HG02938 (cell line): ENCODE measurements at regions not wholly inside any gene's neighbourhood (a gene's known extent, or its start where the extent isn't known, plus 50 kb on each side); places are given as distances from the start of the nearest gene placed in this dataset.

Source experiments
- ATAC-seq: cut with Tn5 transposase; IDR thresholded peaks from one replicate; pipeline ENCODE4 v1.9.1; 2021; ENCODE audit warnings: mild to moderate bottlenecking, moderate library complexity; ENCODE audit not compliant: unreplicated experiment

DNA sequence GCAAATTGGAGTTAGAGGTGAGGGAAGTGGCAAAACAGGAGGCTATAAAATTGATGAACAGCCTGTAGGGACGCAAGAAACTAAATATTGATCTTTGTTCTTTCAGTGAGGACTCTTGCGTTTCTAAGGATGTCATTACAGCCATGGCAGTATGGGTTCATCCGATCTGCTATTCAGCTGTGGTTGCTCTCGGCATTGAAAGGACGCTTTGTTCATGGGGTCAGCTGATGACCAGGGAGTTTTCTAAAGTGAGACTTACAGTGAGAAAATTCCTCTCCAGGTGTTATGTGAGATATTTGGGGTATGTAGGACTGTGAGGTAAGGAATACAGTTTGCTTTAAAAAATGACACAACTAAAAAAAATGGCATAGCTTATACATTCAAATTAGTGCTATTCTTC is 52.7 kb upstream of the PELI1 start:
- ATAC-seq = no peak

DNA sequence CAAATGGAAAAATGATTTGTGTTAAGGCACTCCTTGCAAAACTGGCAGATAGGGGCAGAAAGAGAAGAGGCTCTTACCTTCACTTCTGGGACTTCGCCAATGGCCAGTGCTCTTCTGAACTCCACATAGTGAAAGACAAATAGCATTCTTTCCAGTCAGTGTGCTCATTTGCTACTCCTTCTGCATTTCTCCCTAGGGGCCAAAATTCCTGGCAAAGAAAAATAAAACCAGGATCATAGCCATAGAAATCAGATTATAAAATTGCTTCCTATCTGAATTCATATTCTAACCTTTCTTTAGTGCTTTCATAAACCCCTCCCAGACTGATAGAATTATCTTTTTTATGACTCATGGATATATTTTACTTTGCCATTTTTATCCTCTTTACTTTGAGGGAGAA is 56.9 kb upstream of the PELI1 start:
- ATAC-seq = no peak

DNA sequence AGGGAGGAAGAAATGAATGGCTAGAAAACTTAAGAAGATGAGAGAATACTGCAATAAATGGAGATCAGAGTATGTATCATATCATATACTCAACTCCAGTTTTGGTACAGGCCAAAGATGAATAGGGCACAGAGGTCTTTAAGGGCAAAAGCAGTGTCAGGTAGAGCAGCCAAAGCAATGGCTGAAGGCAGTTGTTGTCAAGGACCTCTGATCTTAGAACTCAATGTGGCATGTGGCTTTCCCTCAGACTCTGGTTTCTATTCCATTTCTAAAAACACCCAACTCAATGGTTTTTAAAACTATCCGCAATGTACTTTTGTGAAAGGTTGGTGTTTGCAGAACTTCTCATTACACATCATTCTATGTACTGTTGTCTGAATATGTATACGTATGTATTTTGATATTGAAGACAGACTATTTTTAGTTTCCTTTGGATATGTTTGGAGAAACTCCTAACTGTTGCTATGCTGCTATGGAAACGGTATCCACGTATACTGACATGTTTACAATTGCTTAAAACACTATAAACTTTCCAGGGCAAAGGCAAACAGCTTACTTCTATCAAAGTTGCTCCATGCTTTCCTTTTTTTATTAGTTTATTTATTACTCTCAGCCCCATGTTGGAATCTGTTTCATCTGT is 58.1 kb upstream of the PELI1 start:
- no peak for ATAC-seq

DNA sequence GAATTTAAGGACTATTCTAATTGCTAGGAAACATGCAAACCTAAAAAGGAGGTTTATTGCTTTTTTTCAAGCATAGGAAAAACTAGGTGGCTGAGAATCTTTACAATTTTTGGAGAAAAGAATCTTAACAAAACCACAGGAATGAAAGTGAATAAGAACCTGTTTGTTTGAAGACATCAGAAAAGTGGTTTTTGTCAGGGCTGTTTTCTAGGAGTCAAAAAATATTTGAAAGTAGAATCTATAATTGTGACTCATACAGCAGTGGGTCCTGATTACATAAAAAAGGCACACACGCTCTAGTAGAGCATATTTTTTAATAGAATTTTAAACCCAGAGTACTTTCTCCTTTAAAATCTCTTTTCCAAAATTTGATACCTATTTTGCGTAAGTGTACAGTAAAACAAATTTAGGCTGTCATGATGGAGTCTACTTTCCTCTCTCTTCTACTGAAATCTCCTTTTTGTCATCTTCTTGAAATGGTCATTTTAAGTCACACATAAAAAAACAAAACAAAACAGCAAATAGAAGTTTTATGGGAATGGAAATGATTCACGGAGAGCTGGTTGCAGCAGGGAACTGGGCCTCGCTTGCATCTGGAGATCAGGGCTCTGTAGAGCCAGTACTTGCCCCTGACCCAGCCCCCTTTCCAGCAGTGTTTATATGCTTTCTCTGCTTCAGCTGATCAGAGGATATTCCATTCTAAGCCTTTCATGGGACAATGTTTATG is 59.1 kb upstream of the PELI1 start:
- no peak for ATAC-seq

GRCh38 chr2:64203858-64204632 is 59.8 kb upstream of the PELI1 start:
- ATAC-seq = peak; percentile 59

- no peak for ATAC-seq
Observed at GRCh38 chr2:64204703-64205102, 60.5 kb upstream of the PELI1 start.

DNA sequence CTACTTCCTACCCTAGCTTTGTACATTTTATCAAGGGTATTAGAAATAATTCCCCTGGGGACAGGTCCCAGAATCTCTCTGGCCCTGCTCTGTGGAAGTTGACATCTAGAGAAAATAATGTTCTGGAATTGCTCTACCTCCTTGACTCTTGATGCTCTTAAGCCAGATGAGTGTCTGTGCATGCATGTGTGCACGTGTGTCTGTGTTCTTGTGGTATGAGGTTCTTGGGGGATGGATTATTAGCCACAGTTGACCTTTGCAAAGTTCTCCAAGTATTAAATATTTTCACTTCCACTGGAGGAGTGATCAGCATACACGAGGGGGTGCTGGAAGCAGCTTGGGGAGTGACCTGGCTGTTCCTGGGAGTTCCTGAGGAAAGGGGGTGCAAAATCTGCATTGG is 61.2 kb upstream of the PELI1 start:
- no peak for ATAC-seq

DNA sequence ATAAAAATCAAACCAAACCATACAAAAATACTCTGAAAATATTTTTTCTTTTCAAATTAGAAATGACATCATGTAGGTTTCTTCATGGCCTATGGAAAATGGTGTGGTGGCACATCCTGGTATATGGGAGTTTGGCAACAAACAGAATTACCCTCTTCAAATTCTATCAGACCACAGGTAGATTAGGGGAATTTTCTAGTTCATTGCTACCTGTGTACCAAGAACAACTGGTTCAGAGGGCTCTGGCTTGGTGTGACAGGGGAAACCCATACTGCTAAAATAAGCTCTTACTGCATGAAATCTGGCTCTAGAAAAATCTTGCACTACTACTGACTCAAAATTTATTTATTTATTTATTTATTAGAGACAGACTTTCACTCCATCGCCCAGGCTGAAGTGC is 63.4 kb upstream of the PELI1 start:
- no peak for ATAC-seq

DNA sequence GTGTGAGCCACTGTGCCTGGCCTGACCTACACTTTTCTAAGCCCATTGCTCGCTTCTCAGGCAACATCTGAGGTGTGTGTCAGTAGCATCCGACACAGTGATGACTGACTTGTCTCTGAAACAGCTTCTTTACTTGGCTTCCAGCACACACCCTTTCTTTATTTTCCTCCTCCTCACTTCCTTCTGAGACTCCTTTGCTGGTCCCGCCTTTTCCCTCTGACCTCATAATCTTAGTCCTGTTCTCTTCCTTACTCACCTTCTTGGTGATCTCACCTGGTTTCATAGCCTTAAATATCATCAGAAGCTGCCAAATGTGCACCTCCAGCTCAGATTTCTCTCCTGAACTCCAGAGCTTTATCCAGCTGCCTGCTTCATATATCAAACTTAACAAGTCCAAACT is 66.6 kb upstream of the PELI1 start:
- no peak for ATAC-seq

- no peak for ATAC-seq
Observed at GRCh38 chr2:64211276-64211921, 67.2 kb upstream of the PELI1 start.

GRCh38 chr2:64212346-64212745 is 68.1 kb upstream of the PELI1 start:
- no peak for ATAC-seq

DNA sequence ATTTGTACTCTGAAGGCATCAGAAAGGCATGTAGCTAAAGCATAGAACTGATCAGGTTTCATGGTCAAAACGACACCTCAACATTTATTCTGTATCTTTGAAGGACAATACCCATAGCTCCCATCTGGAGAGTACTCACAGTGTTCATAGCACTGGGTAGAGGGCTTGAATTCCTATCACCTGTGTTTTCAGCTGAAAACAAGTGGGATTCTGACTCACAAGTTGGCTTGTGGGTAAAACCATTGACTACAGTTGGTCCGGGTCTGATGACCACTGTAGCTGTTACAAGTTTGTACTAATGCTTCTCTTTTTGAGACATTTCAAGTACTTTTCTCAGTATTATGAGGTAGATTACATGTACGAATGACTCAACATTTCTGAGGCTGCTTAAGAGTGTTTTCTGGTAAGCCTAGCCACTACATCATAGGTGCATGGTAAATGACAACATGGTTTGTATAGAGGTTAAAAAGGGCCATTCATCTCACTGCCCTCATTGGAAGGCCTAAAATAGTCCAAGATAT is 68.6 kb upstream of the PELI1 start:
- peak; percentile 43 for ATAC-seq

DNA sequence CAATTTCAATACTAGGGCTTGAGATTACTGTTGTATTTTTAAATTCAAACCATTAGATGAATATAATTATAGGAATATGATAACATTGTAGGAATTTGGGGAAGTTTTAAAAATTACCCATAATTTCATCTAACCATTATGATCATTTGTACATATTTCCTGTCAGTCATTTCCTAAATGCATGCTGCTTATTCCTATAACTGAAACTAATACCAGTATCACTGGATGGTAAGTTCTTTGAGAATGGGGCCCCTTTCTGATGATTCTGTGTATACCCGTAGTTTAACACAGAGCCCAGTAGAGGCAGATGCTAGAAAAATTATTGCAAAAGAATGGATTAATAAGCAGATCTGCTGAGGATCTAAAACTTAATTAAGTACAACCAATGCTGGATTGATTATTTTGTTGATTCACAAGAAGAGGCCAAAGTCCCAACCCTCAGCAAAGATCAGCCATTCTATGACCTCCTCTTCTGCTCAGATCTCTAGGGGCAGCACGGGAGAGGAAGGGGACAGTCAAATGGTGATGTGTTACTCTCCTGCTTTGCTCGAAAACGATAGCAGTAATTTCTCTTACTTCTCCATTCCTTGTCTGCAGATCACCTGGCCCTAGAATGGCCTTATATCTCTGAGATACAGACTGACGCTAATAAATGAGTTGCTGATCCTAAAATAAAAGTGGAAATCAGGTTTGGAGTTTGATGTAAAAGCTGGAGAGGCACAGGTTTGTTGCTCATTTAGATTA is 69.5 kb upstream of the PELI1 start:
- ATAC-seq = peak; percentile 43

GRCh38 chr2:64214281-64215115 is 70.3 kb upstream of the PELI1 start:
- ATAC-seq = peak; percentile 51

DNA sequence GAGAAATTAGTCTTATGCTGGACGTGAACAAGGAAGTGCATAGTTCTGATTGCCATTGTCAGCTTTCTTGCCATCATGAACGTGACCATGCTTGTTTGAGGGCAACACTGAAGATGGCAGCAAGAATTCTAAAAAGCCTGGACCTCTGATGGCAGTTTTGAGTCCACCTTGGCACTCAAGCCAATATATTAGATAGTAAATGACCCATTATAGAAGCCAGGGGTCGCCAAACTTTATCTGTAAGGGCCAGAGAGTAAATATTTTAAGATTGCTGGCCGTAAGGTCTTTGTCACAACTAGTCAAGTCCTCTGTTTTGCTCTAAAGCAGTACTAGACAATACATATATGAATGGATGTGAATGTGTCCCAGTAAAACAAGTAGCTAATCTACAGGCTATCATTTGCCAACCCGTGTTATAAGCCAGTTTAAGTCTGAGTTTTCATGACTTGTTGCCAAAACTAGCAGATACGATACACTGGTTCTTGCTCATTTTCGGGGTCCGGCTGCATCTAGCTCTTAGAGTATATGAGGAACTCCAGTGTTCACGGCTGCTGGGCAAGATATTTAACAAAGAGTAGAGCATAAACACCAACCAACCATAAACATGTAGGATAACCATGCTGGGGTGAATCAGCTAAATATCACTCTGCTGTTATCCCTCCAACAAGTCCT is 73.1 kb upstream of the PELI1 start:
- ATAC-seq = no peak

DNA sequence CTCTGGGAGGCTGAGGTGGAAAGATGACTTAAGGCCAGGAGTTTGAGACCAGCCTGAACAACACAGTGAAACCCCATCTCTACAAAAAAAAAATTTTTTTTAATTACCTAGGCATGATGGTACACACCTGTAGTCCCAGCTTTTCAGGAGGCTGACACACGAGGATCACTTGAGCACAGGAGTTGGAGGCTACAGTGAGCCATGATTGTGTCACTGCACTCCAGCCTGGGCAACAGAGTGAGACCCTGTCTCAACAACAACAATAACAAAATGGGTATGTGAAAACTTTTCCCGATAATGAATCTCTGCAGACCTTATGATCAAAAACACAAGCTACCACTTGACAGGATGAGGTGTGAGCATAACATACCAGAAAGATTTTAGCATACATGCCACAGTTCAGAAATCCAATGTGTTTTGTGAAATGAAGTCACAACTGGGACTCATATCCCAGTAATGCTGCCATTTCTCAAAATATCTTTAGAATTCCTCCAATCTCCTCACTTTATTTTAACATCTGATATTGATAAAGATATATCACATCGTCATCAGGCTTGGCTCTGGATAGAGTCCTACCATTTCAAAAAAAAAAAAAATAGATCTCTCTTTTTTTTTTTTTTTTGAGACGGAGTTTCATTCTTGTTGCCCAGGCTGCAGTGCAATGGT is 74.0 kb upstream of the PELI1 start:
- no peak for ATAC-seq

GRCh38 chr2:64219149-64219548 is 74.9 kb upstream of the PELI1 start:
- no peak for ATAC-seq

DNA sequence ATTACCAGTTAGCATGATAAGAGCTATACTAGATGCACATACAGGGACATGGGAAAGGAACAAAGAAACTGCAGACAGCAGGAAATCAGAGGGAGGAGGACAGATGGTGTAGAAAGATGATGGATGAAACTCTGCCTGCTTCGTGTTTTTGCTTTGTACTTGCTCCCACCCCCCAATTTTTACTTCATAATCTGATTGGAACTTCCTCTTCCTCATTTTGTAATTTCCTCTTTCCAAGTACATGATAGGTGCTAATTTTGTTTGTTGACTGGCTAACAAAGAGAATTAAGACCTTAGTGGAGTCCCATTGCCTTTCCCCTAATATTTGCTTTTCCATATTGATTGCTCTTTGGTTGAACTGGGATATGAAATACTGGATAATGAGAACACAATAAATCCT is 76.0 kb upstream of the PELI1 start:
- no peak for ATAC-seq
